HG03025 (cell line): ENCODE measurements at regions not wholly inside any gene's neighbourhood (a gene's known extent, or its start where the extent isn't known, plus 50 kb on each side); places are given as distances from the start of the nearest gene placed in this dataset.
A peak's percentile ranks its signal among the peaks of the same experiment; 100 is the strongest.

Source experiments
- ATAC-seq: cut with Tn5 transposase; IDR thresholded peaks from one replicate; pipeline ENCODE4 v1.9.1; 2021; ENCODE audit warnings: mild to moderate bottlenecking, moderate library complexity; ENCODE audit not compliant: unreplicated experiment, low FRiP score

GRCh38 chr6:139644821-139645220 lies 270.4 kb upstream of the CITED2 start:
- ATAC-seq, result no peak

- ATAC-seq, result no peak
These were observed 269.5 kb upstream of the CITED2 start for GRCh38 chr6:139643986-139644385.

DNA sequence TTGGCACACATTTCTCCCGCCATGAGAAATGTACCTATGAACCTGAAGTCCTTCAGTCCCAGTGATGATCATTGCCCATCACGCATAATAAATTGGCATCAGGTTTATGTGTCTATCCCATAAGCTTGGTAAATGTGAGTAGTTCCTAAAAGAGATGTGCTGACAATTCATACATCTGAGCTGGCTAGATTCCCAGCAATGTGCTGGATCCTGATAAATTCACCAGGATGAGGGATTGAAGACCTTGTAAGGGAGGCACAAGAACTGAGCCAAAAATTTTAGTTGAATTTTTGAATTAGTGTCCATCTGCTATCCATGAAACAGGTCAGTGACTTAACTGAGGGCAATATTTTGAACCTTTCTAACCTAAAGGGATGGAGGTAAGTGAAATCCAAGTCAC lies 267.9 kb upstream of the CITED2 start:
- ATAC-seq, result no peak

DNA sequence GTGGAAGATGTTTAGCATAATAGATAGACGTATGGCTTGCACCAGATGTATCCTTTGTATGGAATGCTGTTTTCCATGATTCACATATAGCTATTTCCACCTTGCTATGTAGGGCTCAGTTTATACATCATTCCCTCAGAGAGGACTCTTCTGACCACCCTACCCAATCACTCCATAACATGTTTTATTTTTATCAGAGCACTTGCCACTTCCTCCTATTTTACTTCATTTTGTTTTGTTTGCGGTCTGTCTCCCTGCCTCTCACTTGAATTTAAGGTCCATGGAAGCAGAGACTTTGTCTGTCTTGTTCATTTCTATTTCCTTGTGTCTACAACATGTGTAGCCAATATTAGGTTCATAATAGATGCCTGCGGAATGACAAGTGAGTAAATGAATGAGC lies 266.9 kb upstream of the CITED2 start:
- ATAC-seq, result no peak

DNA sequence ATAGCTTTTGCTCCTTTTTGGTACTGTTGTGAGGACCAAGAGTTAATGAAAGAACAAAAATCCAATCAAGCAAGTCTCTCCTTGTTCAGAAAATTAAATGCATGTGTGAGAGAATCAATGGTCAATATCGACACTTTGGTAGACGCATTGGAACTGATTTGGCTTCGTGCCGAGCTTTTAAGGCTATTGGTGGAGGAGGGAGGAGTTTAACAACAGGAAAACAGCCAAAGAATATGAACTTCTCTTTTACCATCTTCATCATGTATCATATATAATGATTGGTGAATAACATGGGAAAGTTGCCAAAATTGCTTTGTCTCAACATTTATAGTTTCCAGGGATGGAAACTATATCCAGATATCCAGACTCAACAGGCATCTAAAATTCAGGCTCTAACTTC lies 266.5 kb upstream of the CITED2 start:
- no peak for ATAC-seq

DNA sequence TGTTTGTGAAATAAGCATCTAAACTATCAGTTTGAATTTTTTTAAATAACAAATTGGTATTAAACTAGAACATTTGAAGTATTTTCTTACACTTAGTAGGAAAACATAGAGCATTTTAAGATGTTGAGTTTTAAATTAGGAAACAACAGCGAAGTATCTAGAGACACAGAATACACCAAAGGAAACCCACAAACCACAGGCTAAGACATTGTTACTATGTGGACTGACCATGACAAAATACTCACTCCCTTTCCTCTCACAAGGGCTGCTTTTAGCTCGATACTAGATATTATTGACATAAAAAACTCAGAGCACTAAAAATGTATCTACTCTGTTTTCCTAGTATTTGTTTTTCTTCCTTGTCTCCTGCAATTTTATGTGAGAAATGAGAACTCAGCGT lies 266.0 kb upstream of the CITED2 start:
- peak; percentile 83 for ATAC-seq

- no peak for ATAC-seq
These were observed 265.1 kb upstream of the CITED2 start for GRCh38 chr6:139639507-139639906.

DNA sequence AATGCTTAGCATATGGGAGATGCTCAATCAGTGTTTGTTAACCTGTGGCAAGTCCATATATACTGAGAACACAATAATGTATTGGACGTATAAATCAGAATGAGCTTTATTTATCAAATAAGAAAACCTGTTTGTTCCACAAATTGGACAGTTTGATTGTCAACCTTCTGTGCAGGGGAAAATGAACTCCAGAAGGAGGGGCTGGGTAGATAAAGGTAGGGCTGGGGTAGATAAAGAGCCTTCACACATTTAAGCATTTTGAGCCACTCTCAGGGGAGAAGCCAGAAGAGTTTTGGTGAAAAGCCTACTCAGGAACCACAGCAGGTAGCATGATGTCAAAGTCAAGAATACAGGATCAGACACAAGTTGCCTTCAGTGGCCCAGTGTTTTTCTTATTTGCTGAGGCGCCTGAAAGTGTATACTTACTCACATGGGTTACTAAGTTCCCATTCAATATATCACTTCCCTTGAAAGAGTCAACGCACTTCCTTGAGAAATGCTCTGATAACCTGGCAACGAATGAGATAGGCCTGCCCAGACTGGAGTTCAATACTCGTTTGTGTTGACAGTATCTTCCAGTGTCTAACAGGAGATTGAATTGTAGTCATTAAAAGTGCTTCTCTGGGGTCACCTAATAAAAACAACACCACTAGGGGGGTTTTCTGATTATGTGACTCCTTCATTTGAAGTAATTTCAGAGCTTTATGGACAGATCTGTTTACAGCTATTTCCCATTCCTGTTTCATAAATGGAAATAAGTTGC lies 263.9 kb upstream of the CITED2 start:
- ATAC-seq, result no peak

GRCh38 chr6:139637766-139638165 lies 263.3 kb upstream of the CITED2 start:
- ATAC-seq, result no peak

DNA sequence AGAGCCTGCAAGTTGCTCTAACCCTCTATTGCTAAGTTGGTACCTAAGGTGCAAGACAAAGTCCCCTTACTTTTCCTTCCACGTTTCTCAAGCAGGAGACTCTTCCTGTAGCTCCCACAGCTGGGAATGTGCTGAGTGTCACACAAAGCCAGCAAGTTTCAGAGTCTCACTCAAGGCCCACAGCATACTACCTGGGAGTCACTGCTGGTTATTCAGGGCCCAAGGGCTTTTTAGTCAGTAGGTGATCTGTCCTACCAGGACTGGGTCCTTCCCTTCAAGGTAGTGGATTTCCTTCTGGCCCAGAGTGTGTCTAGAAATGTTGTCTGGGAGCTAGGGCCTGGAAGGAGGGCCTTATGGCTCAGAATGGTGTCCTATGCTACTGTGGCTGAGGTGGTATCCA lies 261.9 kb upstream of the CITED2 start:
- ATAC-seq, result no peak

DNA sequence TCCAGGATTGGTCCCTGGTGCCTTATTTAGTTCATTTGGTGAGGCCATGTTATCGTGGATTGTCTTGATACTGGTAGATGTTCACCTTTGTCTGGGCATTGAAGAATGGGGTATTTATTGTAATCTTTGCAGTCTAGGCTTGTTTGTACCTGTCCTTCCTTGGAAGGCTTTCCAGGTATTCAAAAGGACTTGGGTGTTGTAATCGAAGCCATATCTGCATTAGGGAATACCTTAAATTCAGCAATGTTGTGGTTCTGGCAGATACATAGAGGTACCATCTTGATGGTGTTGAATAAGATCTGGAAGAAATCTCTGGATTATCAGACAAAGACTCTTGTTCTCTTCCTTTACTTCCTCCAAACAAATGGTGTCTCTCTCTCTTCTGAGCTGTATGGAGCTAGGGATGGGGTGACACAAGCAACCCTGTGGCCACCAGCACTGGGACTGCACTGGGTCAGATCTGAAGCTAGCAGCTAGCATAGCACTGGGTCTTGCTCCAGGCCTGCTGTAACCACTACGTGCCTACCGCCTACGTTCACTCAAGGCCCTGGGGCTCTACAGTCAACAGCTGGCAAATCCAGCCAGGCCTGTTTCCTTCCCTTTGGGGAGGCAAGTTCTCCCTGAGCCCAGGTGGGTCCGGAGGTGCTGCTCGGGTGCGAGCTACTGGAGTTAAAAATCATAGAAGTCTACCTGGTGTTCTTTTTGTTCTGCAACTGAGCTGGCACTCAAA lies 261.1 kb upstream of the CITED2 start:
- no peak for ATAC-seq

- no peak for ATAC-seq
These were observed 258.4 kb upstream of the CITED2 start for GRCh38 chr6:139632840-139633239.

GRCh38 chr6:139628270-139628669 lies 253.8 kb upstream of the CITED2 start:
- ATAC-seq, result no peak

DNA sequence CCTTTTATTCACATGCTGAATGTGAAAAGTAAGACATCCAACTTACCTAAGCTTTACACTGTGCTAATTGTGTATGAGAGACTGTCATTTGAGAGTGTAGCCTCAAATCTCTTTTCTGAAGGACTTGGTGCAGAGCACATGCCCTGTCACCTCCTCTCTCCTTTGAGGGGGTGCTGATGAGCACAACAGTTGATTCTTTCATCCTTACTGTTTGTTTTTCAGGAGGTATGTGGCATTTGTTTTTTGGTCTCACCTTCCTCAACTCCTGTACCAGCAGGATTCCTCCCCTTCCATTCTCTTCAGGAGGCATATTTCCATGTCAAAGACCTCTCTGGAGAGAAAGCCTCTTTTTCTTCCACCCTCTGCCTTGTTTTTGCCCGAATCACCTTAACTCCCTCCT lies 252.6 kb upstream of the CITED2 start:
- ATAC-seq, result no peak

DNA sequence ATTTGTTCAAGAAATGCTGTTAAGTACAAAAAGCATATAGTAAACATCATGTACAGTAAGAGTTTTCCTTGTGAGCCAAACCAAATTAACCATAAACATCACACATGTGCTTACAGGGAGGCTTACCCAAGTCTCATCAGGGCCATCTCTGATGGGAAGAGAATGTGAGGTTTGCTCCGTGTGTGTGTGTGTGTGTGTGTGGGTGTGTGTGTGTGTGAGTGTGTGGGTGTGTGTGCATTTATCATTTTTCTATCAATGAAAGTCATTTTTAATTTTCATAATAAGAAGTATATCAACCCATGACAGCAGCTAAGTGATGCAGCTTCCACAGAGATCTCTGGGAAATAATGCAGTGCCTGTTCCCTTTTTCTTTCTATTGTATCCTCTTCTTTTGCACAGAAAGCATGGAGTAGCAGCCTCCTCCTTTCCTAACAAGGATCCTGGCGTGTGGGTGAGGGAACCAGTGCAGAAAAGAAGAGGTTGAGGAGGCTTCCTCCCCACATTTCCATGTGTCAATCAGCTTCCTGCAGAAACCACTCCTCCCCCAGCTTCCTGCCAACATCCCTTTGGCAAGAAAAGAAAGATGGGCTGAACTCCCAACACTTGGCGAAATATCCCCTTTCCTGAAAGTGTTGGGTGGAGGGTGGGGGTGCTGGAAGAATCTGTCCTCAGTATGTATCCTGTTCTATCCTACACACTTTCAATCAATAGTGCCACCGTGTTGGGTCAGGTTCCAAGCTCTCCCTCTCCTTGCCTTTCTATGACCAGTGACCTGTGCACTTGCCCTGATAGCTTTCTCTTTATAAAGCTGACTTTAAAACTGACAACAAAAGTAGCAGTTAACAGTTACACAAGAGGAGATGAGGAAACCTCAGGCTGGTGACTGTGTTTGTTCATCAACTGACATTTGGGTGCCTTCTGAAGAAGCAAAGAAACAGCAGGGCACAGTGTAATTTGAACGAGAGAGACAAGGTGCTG lies 251.8 kb upstream of the CITED2 start:
- no peak for ATAC-seq

DNA sequence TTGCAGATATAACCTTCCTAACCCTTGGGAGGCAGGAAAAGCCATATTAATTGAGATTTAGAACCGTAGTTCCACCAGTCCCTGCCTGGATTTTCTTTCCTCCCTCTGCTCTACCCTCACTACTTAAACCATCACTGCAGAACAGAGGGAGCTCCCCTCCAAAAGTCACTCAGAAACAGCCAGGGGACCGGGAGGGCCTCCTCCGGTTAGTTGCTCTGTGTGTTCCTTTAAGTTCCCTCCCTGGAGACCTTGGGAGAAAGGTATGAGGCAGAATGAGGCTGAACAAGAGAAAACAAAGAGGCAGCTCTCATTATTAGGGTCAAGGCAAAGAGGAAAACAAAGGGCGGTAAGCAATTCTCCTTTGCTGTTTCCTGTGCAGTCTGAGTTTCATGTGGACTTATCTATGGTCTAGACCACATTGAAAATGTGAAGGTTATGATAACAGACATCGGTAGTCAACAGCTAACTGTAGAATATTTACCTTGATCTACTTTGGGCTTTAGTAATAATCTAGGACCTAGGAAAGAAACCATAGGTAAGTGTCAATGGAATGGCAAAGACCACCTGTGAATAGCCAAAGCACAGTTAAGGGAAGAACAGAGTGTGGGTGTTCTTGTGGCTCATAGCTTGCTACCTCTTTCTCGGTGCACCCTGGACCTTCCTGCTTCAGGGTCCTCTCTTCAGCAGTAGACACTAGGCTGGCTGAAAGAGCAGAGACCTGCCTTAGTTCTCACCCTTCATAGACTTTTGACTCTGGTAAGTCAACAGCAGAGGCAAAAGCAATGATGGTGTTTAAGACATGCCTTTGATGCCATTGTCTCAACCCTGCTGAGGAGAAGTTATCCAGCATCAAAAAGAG lies 250.9 kb upstream of the CITED2 start:
- no peak for ATAC-seq

- no peak for ATAC-seq
These were observed 248.9 kb upstream of the CITED2 start for GRCh38 chr6:139623372-139623771.

DNA sequence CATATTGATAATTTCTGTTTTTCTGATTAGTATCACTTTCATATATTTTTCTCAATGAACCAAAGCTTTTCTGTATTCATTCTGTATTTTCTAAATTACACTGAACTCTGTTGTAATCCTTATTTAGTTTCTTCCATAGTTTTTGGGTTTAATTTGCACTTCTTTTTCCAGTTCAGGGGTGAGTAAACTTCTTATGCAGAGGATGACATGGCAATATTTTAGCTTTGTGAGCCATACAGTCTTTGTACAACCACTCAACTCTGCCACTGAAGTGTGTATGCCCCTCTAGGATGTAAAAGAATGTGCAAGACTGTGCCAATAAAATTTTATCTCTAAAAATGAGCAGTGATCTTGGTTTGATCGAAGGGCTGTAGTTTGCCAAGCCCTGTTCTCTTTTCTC lies 239.0 kb upstream of the CITED2 start:
- no peak for ATAC-seq

GRCh38 chr6:139612135-139612465 lies 237.7 kb upstream of the CITED2 start:
- ATAC-seq, result no peak
